Muscle of leg (tissue), 3 donors: ENCODE measurements at regions not wholly inside any gene's neighbourhood (a gene's known extent, or its start where the extent isn't known, plus 50 kb on each side); places are given as distances from the start of the nearest gene placed in this dataset.

Experiments
- DNase-seq: peaks from one replicate; pipeline ENCODE4 v3.0.0; 2013
- H3K27ac ChIP-seq: one replicate; pipeline ENCODE4 v1.5.1; 2013; ENCODE audit warnings: mild to moderate bottlenecking, low read length, control low read depth
- H3K27me3 ChIP-seq: one replicate; pipeline ENCODE4 v1.6.1; 2013; ENCODE audit warnings: low read length; ENCODE audit not compliant: control insufficient read depth, insufficient read depth
- H3K36me3 ChIP-seq: one replicate; pipeline ENCODE4 v1.6.1; 2013; ENCODE audit warnings: low read length; ENCODE audit not compliant: control insufficient read depth, insufficient read depth
- H3K4me1 ChIP-seq: one replicate; pipeline ENCODE4 v1.6.1; 2013; ENCODE audit warnings: low read length; ENCODE audit not compliant: control insufficient read depth, insufficient read depth
- H3K4me3 ChIP-seq: one replicate; pipeline ENCODE4 v1.5.1; 2013; ENCODE audit warnings: low read length, control low read depth
- H3K9me3 ChIP-seq: replicated peaks from 2 replicates; pipeline ENCODE4 v1.6.1; 2013; ENCODE audit warnings: low read depth, low read length; ENCODE audit not compliant: control insufficient read depth
- WGBS: methylation state at CpG from one replicate; pipeline ENCODE4 v1.1.5; 2013; ENCODE audit warnings: missing lambda C conversion rate; ENCODE audit not compliant: insufficient coverage; 5-methylcytosine and 5-hydroxymethylcytosine counted together

GRCh38 chr1:200337410-200337809 is 72.4 kb downstream of the ZNF281 start:
- no peaks in the 10 kb centered on the region for H3K27me3 ChIP-seq
- no peak for DNase-seq
- no CpG with 5 or more reads among the region's 2 CpGs for WGBS
- H3K4me3 ChIP-seq = no peak overlapping the region
- no peaks in the 10 kb centered on the region for H3K36me3 ChIP-seq
- H3K27ac ChIP-seq = no peak overlapping the region
- H3K4me1 ChIP-seq = no peaks in the 10 kb centered on the region
- H3K9me3 ChIP-seq = no peaks in the 10 kb centered on the region

GRCh38 chr1:200336901-200337391 is 72.9 kb downstream of the ZNF281 start:
- H3K4me1 ChIP-seq = no peaks in the 10 kb centered on the region
- WGBS = 0% methylated on average over 1 of the region's 4 CpGs
- DNase-seq = no peak
- no peaks in the 10 kb centered on the region for H3K9me3 ChIP-seq
- no peak overlapping the region for H3K27ac ChIP-seq
- no peak overlapping the region for H3K4me3 ChIP-seq
- H3K36me3 ChIP-seq = no peaks in the 10 kb centered on the region
- H3K27me3 ChIP-seq = no peaks in the 10 kb centered on the region

- WGBS = no CpG with 5 or more reads among the region's 4 CpGs
- Histone ChIP-seq H3K4me3 (no peak overlapping the region), H3K27ac (no peak overlapping the region), H3K4me1 (no peaks in the 10 kb centered on the region), H3K27me3 (no peaks in the 10 kb centered on the region), H3K36me3 (no peaks in the 10 kb centered on the region), H3K9me3 (no peaks in the 10 kb centered on the region)
- DNase-seq = no peak
Observed at GRCh38 chr1:200336101-200336845, 73.6 kb downstream of the ZNF281 start.

- no peaks in the 10 kb centered on the region for H3K27me3 ChIP-seq
- no peak overlapping the region for H3K27ac ChIP-seq
- no peak overlapping the region for H3K4me3 ChIP-seq
- no CpG with 5 or more reads among the region's 2 CpGs for WGBS
- no peaks in the 10 kb centered on the region for H3K36me3 ChIP-seq
- no peaks in the 10 kb centered on the region for H3K4me1 ChIP-seq
- no peaks in the 10 kb centered on the region for H3K9me3 ChIP-seq
- no peak for DNase-seq
Observed at GRCh38 chr1:200334661-200335256, 75.1 kb downstream of the ZNF281 start.

GRCh38 chr1:200333329-200333728 is 76.5 kb downstream of the ZNF281 start:
- H3K36me3 ChIP-seq = no peaks in the 10 kb centered on the region
- H3K4me3 ChIP-seq = no peak overlapping the region
- H3K9me3 ChIP-seq = no peaks in the 10 kb centered on the region
- H3K27ac ChIP-seq = no peak overlapping the region
- H3K27me3 ChIP-seq = no peaks in the 10 kb centered on the region
- 100% methylated on average over 1 of the region's 7 CpGs for WGBS
- no peak for DNase-seq
- H3K4me1 ChIP-seq = no peaks in the 10 kb centered on the region

GRCh38 chr1:200332716-200333115 is 77.1 kb downstream of the ZNF281 start:
- Histone ChIP-seq H3K27ac (no peak overlapping the region), H3K36me3 (no peaks in the 10 kb centered on the region), H3K4me1 (no peaks in the 10 kb centered on the region), H3K4me3 (no peak overlapping the region), H3K9me3 (no peaks in the 10 kb centered on the region), H3K27me3 (no peaks in the 10 kb centered on the region)
- no peak for DNase-seq

GRCh38 chr1:200330741-200331428 is 79.0 kb downstream of the ZNF281 start:
- Histone ChIP-seq H3K4me3 (no peak overlapping the region), H3K9me3 (no peaks in the 10 kb centered on the region), H3K27me3 (no peaks in the 10 kb centered on the region), H3K4me1 (no peaks in the 10 kb centered on the region), H3K27ac (no peak overlapping the region), H3K36me3 (no peaks in the 10 kb centered on the region)
- WGBS = 61% methylated on average over 13 of the region's 15 CpGs
- no peak for DNase-seq

GRCh38 chr1:200329208-200329882 is 80.5 kb downstream of the ZNF281 start:
- no peak overlapping the region for H3K27ac ChIP-seq
- H3K36me3 ChIP-seq = no peaks in the 10 kb centered on the region
- H3K27me3 ChIP-seq = no peaks in the 10 kb centered on the region
- 89% methylated on average over 5 of the region's 7 CpGs for whole genome bisulfite sequencing
- H3K9me3 ChIP-seq = no peaks in the 10 kb centered on the region
- no peak for DNase-seq
- H3K4me3 ChIP-seq = no peak overlapping the region
- no peaks in the 10 kb centered on the region for H3K4me1 ChIP-seq

GRCh38 chr1:200328379-200328778 is 81.5 kb downstream of the ZNF281 start:
- Histone ChIP-seq H3K4me1 (no peaks in the 10 kb centered on the region), H3K36me3 (no peaks in the 10 kb centered on the region), H3K4me3 (no peak overlapping the region), H3K9me3 (no peaks in the 10 kb centered on the region), H3K27me3 (no peaks in the 10 kb centered on the region), H3K27ac (no peak overlapping the region)
- no peak for DNase-seq
- WGBS = no CpG with 5 or more reads among the region's 2 CpGs

- H3K4me1 ChIP-seq = peaks cover 4% of the 10 kb centered on the region
- H3K4me3 ChIP-seq = no peak overlapping the region
- no peaks in the 10 kb centered on the region for H3K36me3 ChIP-seq
- no peak for DNase-seq
- no peaks in the 10 kb centered on the region for H3K27me3 ChIP-seq
- no peaks in the 10 kb centered on the region for H3K9me3 ChIP-seq
- no peak overlapping the region for H3K27ac ChIP-seq
- 100% methylated on average over 1 of the region's 2 CpGs for WGBS
Observed at GRCh38 chr1:200323856-200324400, 85.9 kb downstream of the ZNF281 start.
